HL-60 (cell line): ENCODE measurements at regions not wholly inside any gene's neighbourhood (a gene's known extent, or its start where the extent isn't known, plus 50 kb on each side); places are given as distances from the start of the nearest gene placed in this dataset.

Experiments
- CTCF ChIP-seq: IDR thresholded peaks from one replicate; pipeline ENCODE4 v1.5.1; 2011; ENCODE audit warnings: low read length, control low read depth, inconsistent platforms; ENCODE audit not compliant: insufficient read depth
- GABPA ChIP-seq: IDR thresholded peaks from 2 replicates; pipeline ENCODE4 v1.6.1; 2012; ENCODE audit warnings: low read depth
- POLR2AphosphoS5 ChIP-seq: IDR thresholded peaks from 2 replicates; pipeline ENCODE4 v1.6.1; 2012; ENCODE audit warnings: low read depth
- SPI1 ChIP-seq: IDR thresholded peaks from 2 replicates; pipeline ENCODE4 v1.6.1; 2012; ENCODE audit warnings: low read depth, mild to moderate bottlenecking, borderline replicate concordance

GRCh38 chr3:20478436-20478835, 292.4 kb upstream of the SGO1 start:
- no peak for TF ChIP-seq SPI1
- TF ChIP-seq POLR2AphosphoS5, result no peak
- no peak for TF ChIP-seq CTCF
- no peak for TF ChIP-seq GABPA
